Right kidney (tissue), 1 donor: ENCODE measurements at regions not wholly inside any gene's neighbourhood (a gene's known extent, or its start where the extent isn't known, plus 50 kb on each side); places are given as distances from the start of the nearest gene placed in this dataset.

Source experiments
- DNase-seq: peaks from one replicate; pipeline ENCODE4 v3.0.0-alpha.2; 2016

- DNase-seq: no peak
Observed at GRCh38 chr2:22499082-22499839, 885.7 kb upstream of the KLHL29 start.

DNA sequence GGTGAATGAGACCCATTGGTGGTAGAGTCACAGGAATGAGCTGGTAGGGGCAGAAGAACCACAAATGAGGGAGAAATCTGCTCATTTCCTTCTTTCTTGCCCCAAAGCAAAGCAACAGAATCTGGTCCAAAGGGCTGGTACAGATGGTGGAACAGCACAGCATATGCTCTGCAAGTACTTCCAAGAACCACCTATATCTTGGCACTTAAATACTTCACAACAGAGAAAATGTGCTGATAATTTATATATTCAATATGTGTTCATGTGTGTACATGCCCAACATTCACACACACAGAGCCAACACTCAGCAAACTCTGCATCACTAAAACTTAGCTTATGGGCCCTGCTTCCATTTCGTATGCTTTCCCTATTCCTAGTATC lies 884.4 kb upstream of the KLHL29 start:
- DNase-seq: no peak

GRCh38 chr2:22501851-22502250 lies 883.1 kb upstream of the KLHL29 start:
- no peak for DNase-seq

DNA sequence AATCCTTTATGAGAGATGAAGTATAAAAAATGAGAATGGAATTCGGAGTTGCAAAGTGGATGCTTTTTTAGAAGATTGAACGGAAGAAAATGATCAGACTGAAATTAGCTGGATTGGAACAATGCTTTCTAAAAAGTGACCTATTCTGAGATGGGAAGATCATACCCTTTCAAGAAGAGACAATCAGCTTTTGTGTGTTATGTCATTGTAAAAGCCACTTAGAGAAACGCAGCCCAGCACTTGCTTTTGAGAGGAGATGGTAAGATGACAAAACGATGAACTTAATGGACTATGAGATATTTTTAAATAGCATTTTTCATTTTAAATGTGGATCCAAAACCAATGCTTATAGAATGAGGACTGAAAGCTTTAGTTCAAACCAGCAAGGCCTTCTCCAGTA lies 871.4 kb upstream of the KLHL29 start:
- no peak for DNase-seq

GRCh38 chr2:22517141-22517540 lies 867.8 kb upstream of the KLHL29 start:
- no peak for DNase-seq

GRCh38 chr2:22518641-22519040 lies 866.3 kb upstream of the KLHL29 start:
- no peak for DNase-seq

DNA sequence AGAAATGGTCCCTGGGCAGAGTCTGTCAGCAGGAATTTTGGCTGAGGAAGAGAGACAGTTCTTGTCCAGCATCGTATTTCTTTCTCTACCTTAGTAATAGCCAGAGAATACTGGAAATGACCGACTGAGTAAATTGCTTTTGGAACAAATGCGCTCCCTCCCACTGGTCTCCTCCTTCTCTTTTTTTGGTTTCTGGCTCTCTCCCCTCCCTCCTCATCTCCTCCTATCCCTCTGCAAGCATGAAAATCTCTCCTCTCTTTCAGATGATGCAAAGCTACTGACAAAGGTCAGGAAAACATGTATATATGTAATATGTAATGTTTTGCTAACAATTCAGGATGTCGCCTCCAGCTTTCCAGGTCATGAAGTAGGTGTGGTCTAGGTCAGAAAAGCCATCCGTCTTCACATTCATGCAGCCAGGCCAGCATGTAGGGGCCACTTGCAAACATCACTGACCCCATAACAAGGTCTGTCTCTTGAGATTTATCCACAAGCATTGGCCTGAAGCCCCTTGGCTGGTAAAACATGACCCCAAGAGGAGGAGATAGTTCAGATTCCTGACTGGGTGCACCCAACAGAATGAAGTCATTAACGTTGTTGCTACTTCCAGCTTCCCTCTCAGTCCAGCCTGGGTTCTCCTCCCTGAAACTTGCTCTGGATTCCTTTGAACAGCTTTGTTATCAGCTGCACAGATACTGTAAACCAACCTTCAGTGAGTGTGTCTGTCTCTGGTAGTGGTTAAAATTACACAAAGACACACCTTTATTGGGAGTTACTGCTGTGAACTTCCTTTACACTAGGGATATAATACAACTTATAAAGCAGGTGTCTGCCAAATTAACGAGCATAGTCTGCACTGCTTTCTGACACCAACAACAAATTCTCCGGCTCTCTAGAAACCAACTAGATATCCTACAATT lies 864.4 kb upstream of the KLHL29 start:
- DNase-seq: no peak

DNA sequence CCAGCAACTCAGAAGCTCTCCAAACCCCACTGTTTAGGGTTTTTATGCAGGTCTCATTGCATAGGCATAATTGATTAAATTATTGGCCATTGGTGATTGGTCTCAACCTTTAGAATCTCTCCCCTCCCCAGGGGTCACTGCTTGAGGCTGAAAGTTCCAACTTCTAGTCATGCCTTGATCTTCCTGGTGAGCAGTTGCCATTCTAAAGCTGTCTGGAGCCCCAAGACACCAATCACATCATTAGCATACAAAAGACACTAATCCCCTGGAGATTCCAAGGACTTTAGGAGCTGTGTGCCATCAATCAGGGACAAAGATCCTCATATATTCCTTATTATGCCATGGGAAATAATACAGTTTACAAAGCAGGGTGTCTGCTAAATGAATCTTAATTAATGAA lies 863.4 kb upstream of the KLHL29 start:
- no peak for DNase-seq

GRCh38 chr2:22525681-22526080 lies 859.3 kb upstream of the KLHL29 start:
- no peak for DNase-seq

- DNase-seq: no peak
Observed at GRCh38 chr2:22530131-22530530, 854.8 kb upstream of the KLHL29 start.

- DNase-seq: no peak
Observed at GRCh38 chr2:22536133-22536532, 848.8 kb upstream of the KLHL29 start.

GRCh38 chr2:22554453-22554852 lies 830.5 kb upstream of the KLHL29 start:
- no peak for DNase-seq

GRCh38 chr2:22557406-22557805 lies 827.6 kb upstream of the KLHL29 start:
- DNase-seq: no peak

GRCh38 chr2:22560021-22560420 lies 825.0 kb upstream of the KLHL29 start:
- no peak for DNase-seq

- no peak for DNase-seq
Observed at GRCh38 chr2:22579341-22579740, 805.6 kb upstream of the KLHL29 start.

DNA sequence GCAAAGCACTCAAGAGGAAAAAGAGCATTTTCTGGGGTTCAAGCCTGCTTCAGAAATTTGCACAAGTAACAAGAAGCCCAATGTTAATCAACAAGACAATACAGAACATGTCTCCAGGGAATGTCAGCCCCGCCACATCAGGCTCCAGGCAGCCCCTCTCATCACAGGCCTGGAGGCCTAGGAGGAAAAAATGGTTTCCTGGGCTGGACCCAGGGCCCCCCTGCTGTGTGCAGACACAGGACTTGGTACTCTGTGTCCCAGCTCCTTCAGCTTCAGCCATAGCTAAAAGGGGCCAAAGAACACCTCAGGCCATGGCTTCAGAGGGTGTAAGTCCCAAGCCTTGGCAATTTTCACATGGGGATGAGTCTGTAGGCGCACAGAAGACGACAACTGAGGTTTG lies 802.9 kb upstream of the KLHL29 start:
- DNase-seq: no peak

GRCh38 chr2:22596306-22596705 lies 788.7 kb upstream of the KLHL29 start:
- no peak for DNase-seq

- no peak for DNase-seq
Observed at GRCh38 chr2:22600156-22600555, 784.8 kb upstream of the KLHL29 start.

DNA sequence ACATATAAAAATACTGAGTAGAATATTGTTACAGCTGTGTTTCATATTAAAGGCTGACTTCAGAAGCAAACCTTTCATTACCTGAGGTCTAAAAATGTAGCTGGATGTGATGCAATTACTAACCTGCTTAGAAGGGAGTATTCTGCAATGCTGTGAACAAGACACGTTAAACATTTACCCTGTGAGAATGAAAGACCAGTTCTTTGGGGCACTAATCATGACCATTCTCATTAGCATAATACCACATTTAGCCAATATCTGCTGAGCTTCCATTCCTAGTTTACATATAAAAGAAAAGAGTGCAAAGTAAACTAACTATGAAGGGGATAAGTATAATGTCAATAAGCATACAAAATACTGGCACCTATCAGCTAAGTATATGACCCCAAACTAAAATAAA lies 784.0 kb upstream of the KLHL29 start:
- no peak for DNase-seq

GRCh38 chr2:22604136-22604535 lies 780.8 kb upstream of the KLHL29 start:
- DNase-seq: no peak

GRCh38 chr2:22616031-22616430 lies 768.9 kb upstream of the KLHL29 start:
- no peak for DNase-seq

DNA sequence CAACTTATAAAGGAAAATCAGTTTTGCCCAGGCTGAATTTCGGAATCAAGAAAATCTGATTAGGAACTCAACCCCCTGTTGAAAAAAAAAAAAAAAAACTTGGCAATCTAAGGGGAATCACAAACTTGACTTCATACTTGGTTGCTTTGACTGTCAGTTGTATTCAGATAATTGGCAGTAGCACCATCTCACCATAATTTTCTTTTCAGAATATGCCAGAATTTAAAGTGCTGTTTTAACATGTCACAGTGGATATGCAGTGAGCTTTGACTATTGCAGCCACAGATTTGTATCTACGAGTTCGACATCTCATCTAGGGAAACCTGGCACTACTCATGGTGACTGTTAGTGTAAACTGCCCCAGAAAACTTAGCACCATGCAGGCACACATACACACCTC lies 761.4 kb upstream of the KLHL29 start:
- no peak for DNase-seq

DNA sequence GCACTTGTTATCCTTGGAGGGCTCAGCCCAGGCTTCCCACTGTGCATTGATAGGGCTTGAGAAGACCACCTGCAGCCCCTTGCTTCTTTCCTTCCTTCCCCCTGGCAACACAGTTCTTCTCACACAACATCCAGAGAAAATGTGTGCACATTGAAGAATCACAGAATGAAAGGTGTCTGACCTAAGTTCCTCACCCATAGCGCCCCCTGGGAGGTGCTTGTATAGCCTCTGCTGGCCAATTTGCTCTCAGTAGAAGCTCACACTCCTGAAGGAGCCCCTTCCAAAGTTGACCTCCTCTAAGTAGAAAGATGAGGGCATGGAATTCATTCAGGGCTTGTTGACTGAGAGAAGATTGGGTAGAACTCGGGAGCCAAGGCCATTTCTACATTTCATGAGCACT lies 758.4 kb upstream of the KLHL29 start:
- DNase-seq: no peak

DNA sequence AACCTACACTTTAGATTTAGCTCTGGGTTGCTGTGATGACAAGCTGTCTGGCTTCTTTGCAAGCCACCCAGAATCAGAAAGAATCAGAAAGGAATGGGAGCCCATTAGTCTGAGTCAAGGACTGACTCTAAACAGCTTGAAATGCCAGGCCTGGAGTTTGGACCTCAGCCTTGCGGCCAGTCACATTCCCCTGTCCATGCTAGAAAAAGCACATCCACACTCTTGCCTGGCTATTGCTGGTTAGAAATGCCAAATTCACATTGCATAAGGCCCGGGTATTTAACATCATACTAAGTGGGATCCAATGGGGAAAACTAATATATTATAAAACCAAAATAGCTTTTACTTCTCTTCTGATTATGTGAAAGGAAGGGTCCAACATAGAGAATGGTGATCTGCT lies 756.8 kb upstream of the KLHL29 start:
- no peak for DNase-seq
